T-helper 17 cell (primary cell): ENCODE measurements at regions not wholly inside any gene's neighbourhood (a gene's known extent, or its start where the extent isn't known, plus 50 kb on each side); places are given as distances from the start of the nearest gene placed in this dataset.
"Not testable (repeated sequence)": the region's sequence is repeated elsewhere in the genome, so short reads cannot be mapped to it uniquely, and the experiment has no call there.

Experiments
- ATAC-seq: fragments of 150-1000 bp; cut with Tn5 transposase; 2 replicates; pipeline ENCODE4 v1.10.0; 2021; ENCODE audit warnings: mild to moderate bottlenecking, moderate library complexity
- DNase-seq, 3 donors: peaks; one replicate each; pipeline versions ENCODE4 v3.0.0 to v3.0.0-alpha.2; 2020 to 2021
- H3K9me3 ChIP-seq: one replicate; pipeline ENCODE4 v1.7.0; 2013; ENCODE audit warnings: low read length, mild to moderate bottlenecking; ENCODE audit not compliant: control insufficient read depth, poor library complexity, severe bottlenecking
- H3K27ac Mint-ChIP-seq: one replicate; pipeline ENCODE4 v1.8.0; 2022; ENCODE audit warnings: mild to moderate bottlenecking, moderate library complexity, mixed read lengths
- H3K27me3 Mint-ChIP-seq: one replicate; pipeline ENCODE4 v1.8.0; 2022; ENCODE audit warnings: mixed read lengths
- H3K36me3 Mint-ChIP-seq: one replicate; pipeline ENCODE4 v1.8.0; 2022; ENCODE audit warnings: low read depth, mixed read lengths
- H3K4me1 Mint-ChIP-seq: one replicate; pipeline ENCODE4 v1.8.0; 2022; ENCODE audit warnings: mild to moderate bottlenecking, mixed read lengths
- H3K4me3 Mint-ChIP-seq: one replicate; pipeline ENCODE4 v1.8.0; 2022; ENCODE audit warnings: mild to moderate bottlenecking, moderate library complexity, mixed read lengths

GRCh38 chr5:136754216-136754615, 388.9 kb upstream of the TRPC7 start:
- Mint-ChIP-seq H3K4me3 (no peak overlapping the region), H3K4me1 (no peaks in the 10 kb centered on the region), H3K36me3 (no peaks in the 10 kb centered on the region), H3K27ac (no peak overlapping the region), H3K27me3 (no peaks in the 10 kb centered on the region)
- H3K9me3 ChIP-seq, result no peaks in the 10 kb centered on the region
- DNase-seq (no peak), ATAC-seq (no peak)

GRCh38 chr5:136750224-136750862, 385.0 kb upstream of the TRPC7 start:
- H3K36me3 Mint-ChIP-seq, result no peaks in the 10 kb centered on the region
- H3K27me3 Mint-ChIP-seq, result no peaks in the 10 kb centered on the region
- H3K9me3 ChIP-seq, result no peaks in the 10 kb centered on the region
- no peak for DNase-seq
- no peak overlapping the region for H3K27ac Mint-ChIP-seq
- H3K4me3 Mint-ChIP-seq, result no peak overlapping the region
- H3K4me1 Mint-ChIP-seq, result no peaks in the 10 kb centered on the region
- ATAC-seq, result no peak

GRCh38 chr5:136749016-136749415, 383.7 kb upstream of the TRPC7 start:
- Mint-ChIP-seq H3K27ac (no peak overlapping the region), H3K4me1 (no peaks in the 10 kb centered on the region), H3K36me3 (no peaks in the 10 kb centered on the region), H3K4me3 (no peak overlapping the region), H3K27me3 (no peaks in the 10 kb centered on the region)
- no peaks in the 10 kb centered on the region for H3K9me3 ChIP-seq
- ATAC-seq, result no peak
- DNase-seq, result no peak

- H3K27ac Mint-ChIP-seq, result no peak overlapping the region
- no peak overlapping the region for H3K4me3 Mint-ChIP-seq
- no peak for ATAC-seq
Measured at GRCh38 chr5:136743052-136743451, 377.7 kb upstream of the TRPC7 start.

GRCh38 chr5:136740228-136740627, 374.9 kb upstream of the TRPC7 start:
- Mint-ChIP-seq H3K4me1 (no peaks in the 10 kb centered on the region), H3K27me3 (no peaks in the 10 kb centered on the region), H3K36me3 (no peaks in the 10 kb centered on the region), H3K4me3 (no peak overlapping the region), H3K27ac (no peak overlapping the region)
- ATAC-seq (no peak), DNase-seq (no peak)
- no peaks in the 10 kb centered on the region for H3K9me3 ChIP-seq

More at GRCh38 chr5:136743052-136743451, 377.7 kb upstream of the TRPC7 start:
- no peaks in the 10 kb centered on the region for H3K27me3 Mint-ChIP-seq
- no peaks in the 10 kb centered on the region for H3K36me3 Mint-ChIP-seq
- H3K4me1 Mint-ChIP-seq, result no peaks in the 10 kb centered on the region
- DNase-seq, result no peak
- no peaks in the 10 kb centered on the region for H3K9me3 ChIP-seq

GRCh38 chr5:136739271-136739670, 373.9 kb upstream of the TRPC7 start:
- H3K27ac Mint-ChIP-seq, ATAC-seq, H3K4me1 Mint-ChIP-seq, H3K4me3 Mint-ChIP-seq, H3K27me3 Mint-ChIP-seq, DNase-seq, H3K9me3 ChIP-seq, H3K36me3 Mint-ChIP-seq: not testable (repeated sequence)

GRCh38 chr5:136738829-136739228, 373.5 kb upstream of the TRPC7 start:
- Mint-ChIP-seq H3K4me3 (no peak overlapping the region), H3K27me3 (no peaks in the 10 kb centered on the region), H3K4me1 (no peaks in the 10 kb centered on the region), H3K36me3 (no peaks in the 10 kb centered on the region), H3K27ac (no peak overlapping the region)
- DNase-seq, result no peak
- no peaks in the 10 kb centered on the region for H3K9me3 ChIP-seq
- ATAC-seq, result no peak

- ATAC-seq (no peak), DNase-seq (no peak)
- Mint-ChIP-seq H3K4me1 (no peaks in the 10 kb centered on the region), H3K4me3 (no peak overlapping the region), H3K27ac (no peak overlapping the region), H3K27me3 (no peaks in the 10 kb centered on the region), H3K36me3 (no peaks in the 10 kb centered on the region)
- no peaks in the 10 kb centered on the region for H3K9me3 ChIP-seq
Measured at GRCh38 chr5:136736021-136736420, 370.7 kb upstream of the TRPC7 start.

- ATAC-seq, H3K9me3 ChIP-seq, H3K36me3 Mint-ChIP-seq, H3K27me3 Mint-ChIP-seq, H3K27ac Mint-ChIP-seq, H3K4me1 Mint-ChIP-seq, H3K4me3 Mint-ChIP-seq, DNase-seq: not testable (repeated sequence)
Measured at GRCh38 chr5:136735611-136736010, 370.3 kb upstream of the TRPC7 start.

GRCh38 chr5:136734628-136735027, 369.3 kb upstream of the TRPC7 start:
- Mint-ChIP-seq H3K27ac (no peak overlapping the region), H3K36me3 (no peaks in the 10 kb centered on the region), H3K4me3 (no peak overlapping the region), H3K4me1 (no peaks in the 10 kb centered on the region), H3K27me3 (no peaks in the 10 kb centered on the region)
- DNase-seq (no peak), ATAC-seq (no peak)
- H3K9me3 ChIP-seq, result no peaks in the 10 kb centered on the region

GRCh38 chr5:136732751-136733150, 367.4 kb upstream of the TRPC7 start:
- Mint-ChIP-seq H3K27me3 (no peaks in the 10 kb centered on the region), H3K36me3 (no peaks in the 10 kb centered on the region), H3K27ac (no peak overlapping the region), H3K4me3 (no peak overlapping the region), H3K4me1 (no peaks in the 10 kb centered on the region)
- H3K9me3 ChIP-seq, result no peaks in the 10 kb centered on the region
- ATAC-seq (no peak), DNase-seq (no peak)

- no peak overlapping the region for H3K4me3 Mint-ChIP-seq
- H3K27me3 Mint-ChIP-seq, result no peaks in the 10 kb centered on the region
- no peak overlapping the region for H3K27ac Mint-ChIP-seq
- no peaks in the 10 kb centered on the region for H3K9me3 ChIP-seq
- DNase-seq (no peak), ATAC-seq (no peak)
- H3K4me1 Mint-ChIP-seq, result no peaks in the 10 kb centered on the region
- H3K36me3 Mint-ChIP-seq, result no peaks in the 10 kb centered on the region
Measured at GRCh38 chr5:136731241-136731900, 366.0 kb upstream of the TRPC7 start.

- no peaks in the 10 kb centered on the region for H3K9me3 ChIP-seq
- DNase-seq, result no peak
- Mint-ChIP-seq H3K4me3 (no peak overlapping the region), H3K36me3 (no peaks in the 10 kb centered on the region), H3K27me3 (no peaks in the 10 kb centered on the region), H3K4me1 (no peaks in the 10 kb centered on the region), H3K27ac (no peak overlapping the region)
- no peak for ATAC-seq
Measured at GRCh38 chr5:136730426-136730825, 365.1 kb upstream of the TRPC7 start.

GRCh38 chr5:136729901-136730355, 364.6 kb upstream of the TRPC7 start:
- no peaks in the 10 kb centered on the region for H3K4me1 Mint-ChIP-seq
- no peak overlapping the region for H3K27ac Mint-ChIP-seq
- no peak for ATAC-seq
- DNase-seq, result no peak
- H3K27me3 Mint-ChIP-seq, result no peaks in the 10 kb centered on the region
- no peaks in the 10 kb centered on the region for H3K36me3 Mint-ChIP-seq
- no peak overlapping the region for H3K4me3 Mint-ChIP-seq
- no peaks in the 10 kb centered on the region for H3K9me3 ChIP-seq
